ENCODE measurements at regions not wholly inside any gene's neighbourhood (a gene's known extent, or its start where the extent isn't known, plus 50 kb on each side); places are given as distances from the start of the nearest gene placed in this dataset.

DNA sequence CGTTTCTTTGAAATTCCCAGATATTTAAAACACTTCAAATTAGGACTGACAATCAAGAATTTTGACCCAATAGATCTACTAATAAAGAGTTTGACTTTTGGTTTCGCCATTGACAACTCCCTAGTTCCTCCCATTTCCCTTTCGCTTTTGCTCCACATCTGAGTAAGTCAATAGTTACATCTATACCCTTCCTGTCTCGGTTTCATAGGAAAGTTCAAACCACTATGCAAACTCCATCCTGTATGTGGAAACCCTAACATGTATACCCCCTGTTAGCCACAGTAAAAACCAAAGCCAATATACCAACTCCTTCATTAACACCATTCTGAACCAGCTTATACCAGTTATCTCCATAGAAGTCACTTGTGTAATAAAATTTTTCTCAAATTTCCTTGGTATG is 311.1 kb downstream of the MMUT start:
- TF ChIP-seq, protein P1, sequence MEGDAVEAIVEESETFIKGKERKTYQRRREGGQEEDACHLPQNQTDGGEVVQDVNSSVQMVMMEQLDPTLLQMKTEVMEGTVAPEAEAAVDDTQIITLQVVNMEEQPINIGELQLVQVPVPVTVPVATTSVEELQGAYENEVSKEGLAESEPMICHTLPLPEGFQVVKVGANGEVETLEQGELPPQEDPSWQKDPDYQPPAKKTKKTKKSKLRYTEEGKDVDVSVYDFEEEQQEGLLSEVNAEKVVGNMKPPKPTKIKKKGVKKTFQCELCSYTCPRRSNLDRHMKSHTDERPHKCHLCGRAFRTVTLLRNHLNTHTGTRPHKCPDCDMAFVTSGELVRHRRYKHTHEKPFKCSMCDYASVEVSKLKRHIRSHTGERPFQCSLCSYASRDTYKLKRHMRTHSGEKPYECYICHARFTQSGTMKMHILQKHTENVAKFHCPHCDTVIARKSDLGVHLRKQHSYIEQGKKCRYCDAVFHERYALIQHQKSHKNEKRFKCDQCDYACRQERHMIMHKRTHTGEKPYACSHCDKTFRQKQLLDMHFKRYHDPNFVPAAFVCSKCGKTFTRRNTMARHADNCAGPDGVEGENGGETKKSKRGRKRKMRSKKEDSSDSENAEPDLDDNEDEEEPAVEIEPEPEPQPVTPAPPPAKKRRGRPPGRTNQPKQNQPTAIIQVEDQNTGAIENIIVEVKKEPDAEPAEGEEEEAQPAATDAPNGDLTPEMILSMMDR (IDR thresholded peaks at IDR 0.05) = no peak
- no peak for TF ChIP-seq ZFX (IDR thresholded peaks at IDR 0.05; ENCODE audit: borderline replicate concordance)
